PFSK-1 (cell line): ENCODE measurements at regions not wholly inside any gene's neighbourhood (a gene's known extent, or its start where the extent isn't known, plus 50 kb on each side); places are given as distances from the start of the nearest gene placed in this dataset.

Source experiments
- POLR2AphosphoS5 ChIP-seq: IDR thresholded peaks from 2 replicates; pipeline ENCODE4 v1.6.1; 2012; ENCODE audit warnings: low read depth, mild to moderate bottlenecking, control low read depth, low read length, moderate library complexity
- TF ChIP-seq, protein P1 (sequence below), 2 experiments: IDR thresholded peaks; 2 replicates each; pipeline versions ENCODE4 v1.6.1 to v1.8.0; 2011 to 2012; ENCODE audit warnings: low read depth in 2 of 2, low read length in 2 of 2, control low read depth in 1 of 2, inconsistent platforms in 1 of 2, mild to moderate bottlenecking in 1 of 2, moderate library complexity in 1 of 2; ENCODE audit not compliant: insufficient read depth in 1 of 2

DNA sequence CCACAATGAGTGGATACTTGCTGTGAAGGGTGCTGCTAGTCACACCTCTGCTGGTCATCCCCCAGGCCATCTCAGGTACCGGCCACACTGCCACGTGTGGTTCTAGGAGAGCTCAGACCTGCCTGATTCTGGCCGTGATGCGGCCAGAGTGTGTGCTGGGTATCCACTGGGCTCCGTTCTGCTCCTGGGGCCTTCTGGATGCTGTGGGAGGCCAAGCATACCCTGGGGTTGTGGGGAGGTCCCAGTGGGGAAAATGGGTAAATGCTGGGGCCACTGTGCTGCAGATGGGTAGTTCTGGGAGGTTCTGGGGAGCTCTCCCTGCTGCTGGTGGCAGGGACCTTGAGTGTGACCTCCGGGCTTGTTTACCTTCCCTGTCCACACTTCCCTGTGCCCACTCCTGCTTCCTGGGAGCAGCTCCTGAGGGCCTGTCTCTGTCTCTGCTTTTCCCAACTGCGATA lies 318.4 kb downstream of the GLRX3 start:
- TF ChIP-seq, protein P1, sequence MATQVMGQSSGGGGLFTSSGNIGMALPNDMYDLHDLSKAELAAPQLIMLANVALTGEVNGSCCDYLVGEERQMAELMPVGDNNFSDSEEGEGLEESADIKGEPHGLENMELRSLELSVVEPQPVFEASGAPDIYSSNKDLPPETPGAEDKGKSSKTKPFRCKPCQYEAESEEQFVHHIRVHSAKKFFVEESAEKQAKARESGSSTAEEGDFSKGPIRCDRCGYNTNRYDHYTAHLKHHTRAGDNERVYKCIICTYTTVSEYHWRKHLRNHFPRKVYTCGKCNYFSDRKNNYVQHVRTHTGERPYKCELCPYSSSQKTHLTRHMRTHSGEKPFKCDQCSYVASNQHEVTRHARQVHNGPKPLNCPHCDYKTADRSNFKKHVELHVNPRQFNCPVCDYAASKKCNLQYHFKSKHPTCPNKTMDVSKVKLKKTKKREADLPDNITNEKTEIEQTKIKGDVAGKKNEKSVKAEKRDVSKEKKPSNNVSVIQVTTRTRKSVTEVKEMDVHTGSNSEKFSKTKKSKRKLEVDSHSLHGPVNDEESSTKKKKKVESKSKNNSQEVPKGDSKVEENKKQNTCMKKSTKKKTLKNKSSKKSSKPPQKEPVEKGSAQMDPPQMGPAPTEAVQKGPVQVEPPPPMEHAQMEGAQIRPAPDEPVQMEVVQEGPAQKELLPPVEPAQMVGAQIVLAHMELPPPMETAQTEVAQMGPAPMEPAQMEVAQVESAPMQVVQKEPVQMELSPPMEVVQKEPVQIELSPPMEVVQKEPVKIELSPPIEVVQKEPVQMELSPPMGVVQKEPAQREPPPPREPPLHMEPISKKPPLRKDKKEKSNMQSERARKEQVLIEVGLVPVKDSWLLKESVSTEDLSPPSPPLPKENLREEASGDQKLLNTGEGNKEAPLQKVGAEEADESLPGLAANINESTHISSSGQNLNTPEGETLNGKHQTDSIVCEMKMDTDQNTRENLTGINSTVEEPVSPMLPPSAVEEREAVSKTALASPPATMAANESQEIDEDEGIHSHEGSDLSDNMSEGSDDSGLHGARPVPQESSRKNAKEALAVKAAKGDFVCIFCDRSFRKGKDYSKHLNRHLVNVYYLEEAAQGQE (IDR thresholded peaks at IDR 0.05; ENCODE audit: insufficient read depth in 1 of 2, low read depth in 2 of 2, low read length in 2 of 2) = no peak
- no peak for TF ChIP-seq POLR2AphosphoS5
